ENCODE measurements at regions not wholly inside any gene's neighbourhood (a gene's known extent, or its start where the extent isn't known, plus 50 kb on each side); places are given as distances from the start of the nearest gene placed in this dataset.

DNA sequence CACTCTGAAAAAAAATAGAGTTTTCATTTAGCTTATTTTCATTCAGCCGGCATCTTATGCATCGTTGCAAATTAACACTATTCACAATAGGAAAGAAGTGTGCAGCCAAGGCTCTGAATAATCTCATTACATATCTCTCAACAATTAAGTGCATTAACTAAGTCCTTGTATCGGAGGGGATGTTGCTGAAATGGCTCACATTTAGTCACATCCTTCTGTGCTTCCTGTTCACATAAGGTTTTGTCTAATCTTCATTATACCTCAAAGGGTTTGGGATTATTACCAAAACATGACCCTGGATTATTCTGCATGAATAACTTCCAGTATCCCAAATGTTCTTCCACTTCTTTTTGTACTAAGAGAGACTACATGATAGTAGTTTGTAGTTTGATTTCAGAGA, 278.0 kb upstream of the GRIA1 start:
- CTCF ChIA-PET: no interaction called here

DNA sequence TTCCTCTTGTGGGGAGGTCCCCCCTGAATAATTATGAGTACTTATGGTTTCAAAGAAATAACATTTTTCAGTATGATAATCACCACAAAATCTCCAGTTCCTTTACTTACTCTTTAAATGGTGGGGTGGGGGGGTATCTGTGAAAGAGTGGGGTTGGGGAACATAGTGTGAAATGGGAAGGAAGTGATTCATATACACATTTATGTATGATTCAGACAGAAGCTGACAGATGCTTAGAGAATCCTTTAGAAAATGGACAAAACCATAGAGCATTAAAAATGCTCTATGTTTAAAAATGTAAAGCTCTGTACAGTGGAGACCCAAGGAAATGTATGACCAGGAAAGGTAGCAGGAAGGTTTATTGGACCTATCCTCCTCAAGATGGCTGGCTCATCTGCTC, 267.5 kb upstream of the GRIA1 start:
- Histone ChIP-seq H3K9me3 (ENCODE audit: control insufficient read depth, insufficient read depth, low read depth, low read length) (no peaks in the 10 kb centered on the region), H3K27ac (ENCODE audit: extremely low read depth, low read depth, low read length) (no peak overlapping the region), H3K4me1 (ENCODE audit: control insufficient read depth, insufficient read depth, low read length) (no peaks in the 10 kb centered on the region), H3K4me3 (ENCODE audit: low read depth, low read length) (no peak overlapping the region), H3K36me3 (ENCODE audit: control insufficient read depth in 2 of 2, insufficient read depth in 1 of 2, low read length in 2 of 2) (no peaks in the 10 kb centered on the region)
- ChIA-PET POLR2A (no interaction called here), CTCF (no interaction called here)
- TF ChIP-seq ZNF114 (tag by site-specific recombination; IDR thresholded peaks at IDR 0.05): no peak
- no peak for TF ChIP-seq ZNF624 (tag by site-specific recombination; IDR thresholded peaks at IDR 0.05)
- no peak for TF ChIP-seq PRDM1 (tag by site-specific recombination; IDR thresholded peaks at IDR 0.05)
- TF ChIP-seq KLF16 (tag by site-specific recombination; IDR thresholded peaks at IDR 0.05): no peak
- TF ChIP-seq BCL11A (tag by site-specific recombination; IDR thresholded peaks at IDR 0.05; ENCODE audit: low read depth): no peak
- TF ChIP-seq, protein P1, sequence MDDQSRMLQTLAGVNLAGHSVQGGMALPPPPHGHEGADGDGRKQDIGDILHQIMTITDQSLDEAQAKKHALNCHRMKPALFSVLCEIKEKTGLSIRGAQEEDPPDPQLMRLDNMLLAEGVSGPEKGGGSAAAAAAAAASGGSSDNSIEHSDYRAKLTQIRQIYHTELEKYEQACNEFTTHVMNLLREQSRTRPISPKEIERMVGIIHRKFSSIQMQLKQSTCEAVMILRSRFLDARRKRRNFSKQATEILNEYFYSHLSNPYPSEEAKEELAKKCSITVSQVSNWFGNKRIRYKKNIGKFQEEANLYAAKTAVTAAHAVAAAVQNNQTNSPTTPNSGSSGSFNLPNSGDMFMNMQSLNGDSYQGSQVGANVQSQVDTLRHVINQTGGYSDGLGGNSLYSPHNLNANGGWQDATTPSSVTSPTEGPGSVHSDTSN (CRISPR knock-in tag; IDR thresholded peaks at IDR 0.05): no peak
- no peak for TF ChIP-seq ZNF221 (tag by site-specific recombination; IDR thresholded peaks at IDR 0.05; ENCODE audit: borderline replicate concordance)
- TF ChIP-seq ZNF629 (tag by site-specific recombination; IDR thresholded peaks at IDR 0.05): no peak
- TF ChIP-seq ZNF175 (tag by site-specific recombination; IDR thresholded peaks at IDR 0.05): no peak
- TF ChIP-seq SCRT2 (tag by site-specific recombination; IDR thresholded peaks at IDR 0.05): no peak
- no peak for TF ChIP-seq ZNF510 (tag by site-specific recombination; IDR thresholded peaks at IDR 0.05; ENCODE audit: insufficient replicate concordance)
- TF ChIP-seq SP3 (tag by site-specific recombination; IDR thresholded peaks at IDR 0.05): no peak
- no peak for TF ChIP-seq ZNF555 (tag by site-specific recombination; conservative IDR thresholded peaks at IDR 0.05)

More for the DNA sequence above, 278.0 kb upstream of the GRIA1 start:
- H3K4me1 ChIP-seq (ENCODE audit: control insufficient read depth, insufficient read depth, low read length): no peaks in the 10 kb centered on the region
- no peak overlapping the region for H3K27ac ChIP-seq (ENCODE audit: extremely low read depth, low read depth, low read length)
- POLR2A ChIA-PET: no interaction called here
- H3K36me3 ChIP-seq (ENCODE audit: control insufficient read depth in 2 of 2, insufficient read depth in 1 of 2, low read length in 2 of 2): no peaks in the 10 kb centered on the region
- no peak overlapping the region for H3K4me3 ChIP-seq (ENCODE audit: low read depth, low read length)
- no peak for TF ChIP-seq ZNF37A (tag by site-specific recombination; IDR thresholded peaks at IDR 0.05)
- no peak for TF ChIP-seq ZNF157 (tag by site-specific recombination; IDR thresholded peaks at IDR 0.05)
- TF ChIP-seq ZNF354C (tag by site-specific recombination; IDR thresholded peaks at IDR 0.05; ENCODE audit: borderline replicate concordance, low read depth): no peak
- TF ChIP-seq, protein P2, sequence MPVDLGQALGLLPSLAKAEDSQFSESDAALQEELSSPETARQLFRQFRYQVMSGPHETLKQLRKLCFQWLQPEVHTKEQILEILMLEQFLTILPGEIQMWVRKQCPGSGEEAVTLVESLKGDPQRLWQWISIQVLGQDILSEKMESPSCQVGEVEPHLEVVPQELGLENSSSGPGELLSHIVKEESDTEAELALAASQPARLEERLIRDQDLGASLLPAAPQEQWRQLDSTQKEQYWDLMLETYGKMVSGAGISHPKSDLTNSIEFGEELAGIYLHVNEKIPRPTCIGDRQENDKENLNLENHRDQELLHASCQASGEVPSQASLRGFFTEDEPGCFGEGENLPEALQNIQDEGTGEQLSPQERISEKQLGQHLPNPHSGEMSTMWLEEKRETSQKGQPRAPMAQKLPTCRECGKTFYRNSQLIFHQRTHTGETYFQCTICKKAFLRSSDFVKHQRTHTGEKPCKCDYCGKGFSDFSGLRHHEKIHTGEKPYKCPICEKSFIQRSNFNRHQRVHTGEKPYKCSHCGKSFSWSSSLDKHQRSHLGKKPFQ (tag by site-specific recombination; IDR thresholded peaks at IDR 0.05): no peak
- TF ChIP-seq ZBTB17 (tag by site-specific recombination; IDR thresholded peaks at IDR 0.05): no peak
- TF ChIP-seq ZNF658 (tag by site-specific recombination; IDR thresholded peaks at IDR 0.05): no peak
- no peak for TF ChIP-seq ZIC2 (tag by site-specific recombination; IDR thresholded peaks at IDR 0.05)
- TF ChIP-seq ZFP69B (tag by site-specific recombination; IDR thresholded peaks at IDR 0.05): no peak
- TF ChIP-seq, protein P3, sequence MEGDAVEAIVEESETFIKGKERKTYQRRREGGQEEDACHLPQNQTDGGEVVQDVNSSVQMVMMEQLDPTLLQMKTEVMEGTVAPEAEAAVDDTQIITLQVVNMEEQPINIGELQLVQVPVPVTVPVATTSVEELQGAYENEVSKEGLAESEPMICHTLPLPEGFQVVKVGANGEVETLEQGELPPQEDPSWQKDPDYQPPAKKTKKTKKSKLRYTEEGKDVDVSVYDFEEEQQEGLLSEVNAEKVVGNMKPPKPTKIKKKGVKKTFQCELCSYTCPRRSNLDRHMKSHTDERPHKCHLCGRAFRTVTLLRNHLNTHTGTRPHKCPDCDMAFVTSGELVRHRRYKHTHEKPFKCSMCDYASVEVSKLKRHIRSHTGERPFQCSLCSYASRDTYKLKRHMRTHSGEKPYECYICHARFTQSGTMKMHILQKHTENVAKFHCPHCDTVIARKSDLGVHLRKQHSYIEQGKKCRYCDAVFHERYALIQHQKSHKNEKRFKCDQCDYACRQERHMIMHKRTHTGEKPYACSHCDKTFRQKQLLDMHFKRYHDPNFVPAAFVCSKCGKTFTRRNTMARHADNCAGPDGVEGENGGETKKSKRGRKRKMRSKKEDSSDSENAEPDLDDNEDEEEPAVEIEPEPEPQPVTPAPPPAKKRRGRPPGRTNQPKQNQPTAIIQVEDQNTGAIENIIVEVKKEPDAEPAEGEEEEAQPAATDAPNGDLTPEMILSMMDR (tag by site-specific recombination; IDR thresholded peaks at IDR 0.05): no peak
- TF ChIP-seq ZNF274 (IDR thresholded peaks at IDR 0.05; ENCODE audit: low read length): no peak
- no peak for TF ChIP-seq ZNF274 (tag by site-specific recombination; IDR thresholded peaks at IDR 0.05; ENCODE audit: borderline replicate concordance)
- TF ChIP-seq ZNF2 (tag by site-specific recombination; IDR thresholded peaks at IDR 0.05): no peak
- no peak for TF ChIP-seq ZNF350 (tag by site-specific recombination; IDR thresholded peaks at IDR 0.05)
- no peak for TF ChIP-seq ZNF548 (tag by site-specific recombination; IDR thresholded peaks at IDR 0.05)
- TF ChIP-seq, protein P4, sequence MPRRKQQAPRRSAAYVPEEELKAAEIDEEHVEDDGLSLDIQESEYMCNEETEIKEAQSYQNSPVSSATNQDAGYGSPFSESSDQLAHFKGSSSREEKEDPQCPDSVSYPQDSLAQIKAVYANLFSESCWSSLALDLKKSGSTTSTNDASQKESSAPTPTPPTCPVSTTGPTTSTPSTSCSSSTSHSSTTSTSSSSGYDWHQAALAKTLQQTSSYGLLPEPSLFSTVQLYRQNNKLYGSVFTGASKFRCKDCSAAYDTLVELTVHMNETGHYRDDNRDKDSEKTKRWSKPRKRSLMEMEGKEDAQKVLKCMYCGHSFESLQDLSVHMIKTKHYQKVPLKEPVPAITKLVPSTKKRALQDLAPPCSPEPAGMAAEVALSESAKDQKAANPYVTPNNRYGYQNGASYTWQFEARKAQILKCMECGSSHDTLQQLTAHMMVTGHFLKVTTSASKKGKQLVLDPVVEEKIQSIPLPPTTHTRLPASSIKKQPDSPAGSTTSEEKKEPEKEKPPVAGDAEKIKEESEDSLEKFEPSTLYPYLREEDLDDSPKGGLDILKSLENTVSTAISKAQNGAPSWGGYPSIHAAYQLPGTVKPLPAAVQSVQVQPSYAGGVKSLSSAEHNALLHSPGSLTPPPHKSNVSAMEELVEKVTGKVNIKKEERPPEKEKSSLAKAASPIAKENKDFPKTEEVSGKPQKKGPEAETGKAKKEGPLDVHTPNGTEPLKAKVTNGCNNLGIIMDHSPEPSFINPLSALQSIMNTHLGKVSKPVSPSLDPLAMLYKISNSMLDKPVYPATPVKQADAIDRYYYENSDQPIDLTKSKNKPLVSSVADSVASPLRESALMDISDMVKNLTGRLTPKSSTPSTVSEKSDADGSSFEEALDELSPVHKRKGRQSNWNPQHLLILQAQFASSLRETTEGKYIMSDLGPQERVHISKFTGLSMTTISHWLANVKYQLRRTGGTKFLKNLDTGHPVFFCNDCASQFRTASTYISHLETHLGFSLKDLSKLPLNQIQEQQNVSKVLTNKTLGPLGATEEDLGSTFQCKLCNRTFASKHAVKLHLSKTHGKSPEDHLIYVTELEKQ (tag by site-specific recombination; IDR thresholded peaks at IDR 0.05; ENCODE audit: borderline replicate concordance): no peak
- TF ChIP-seq ZNF629 (tag by site-specific recombination; IDR thresholded peaks at IDR 0.05): no peak
- TF ChIP-seq MEIS1 (CRISPR knock-in tag; IDR thresholded peaks at IDR 0.05; ENCODE audit: borderline replicate concordance): no peak
- no peak for TF ChIP-seq ZNF473 (tag by site-specific recombination; IDR thresholded peaks at IDR 0.05)
- H3K9me3 ChIP-seq (ENCODE audit: control insufficient read depth, insufficient read depth, low read depth, low read length): no peaks in the 10 kb centered on the region
